ENCODE measurements at regions not wholly inside any gene's neighbourhood (a gene's known extent, or its start where the extent isn't known, plus 50 kb on each side); places are given as distances from the start of the nearest gene placed in this dataset.

GRCh38 chr7:13179775-13180523, 492.5 kb downstream of the ARL4A start:
- Histone ChIP-seq H3K9me3 (ENCODE audit: control insufficient read depth in 2 of 2, low read length in 2 of 2) (no peaks in the 10 kb centered on the region), H3K4me1 (ENCODE audit: control insufficient read depth, insufficient read depth, low read length) (no peaks in the 10 kb centered on the region), H3K4me3 (ENCODE audit: low read length in 2 of 2) (no peak overlapping the region), H3K27me3 (ENCODE audit: control insufficient read depth in 1 of 2, insufficient read depth in 2 of 2, low read length in 2 of 2) (no peaks in the 10 kb centered on the region), H3K27ac (ENCODE audit: low read length) (no peak overlapping the region), H3K36me3 (ENCODE audit: control insufficient read depth in 2 of 2, insufficient read depth in 2 of 2, low read length in 2 of 2) (no peaks in the 10 kb centered on the region), H3K9ac (ENCODE audit: low read length in 2 of 2) (no peak overlapping the region)

GRCh38 chr7:13181216-13181615, 493.8 kb downstream of the ARL4A start:
- no peaks in the 10 kb centered on the region for H3K9me3 ChIP-seq (ENCODE audit: control insufficient read depth in 2 of 2, low read length in 2 of 2)
- H3K27ac ChIP-seq (ENCODE audit: low read length): no peak overlapping the region
- H3K36me3 ChIP-seq (ENCODE audit: control insufficient read depth in 2 of 2, insufficient read depth in 2 of 2, low read length in 2 of 2): no peaks in the 10 kb centered on the region
- no peaks in the 10 kb centered on the region for H3K4me1 ChIP-seq (ENCODE audit: control insufficient read depth, insufficient read depth, low read length)
- H3K9ac ChIP-seq (ENCODE audit: low read length in 2 of 2): no peak overlapping the region
- H3K4me3 ChIP-seq (ENCODE audit: low read length in 2 of 2): no peak overlapping the region
- no peaks in the 10 kb centered on the region for H3K27me3 ChIP-seq (ENCODE audit: control insufficient read depth in 1 of 2, insufficient read depth in 2 of 2, low read length in 2 of 2)

- no peaks in the 10 kb centered on the region for H3K36me3 ChIP-seq (ENCODE audit: control insufficient read depth in 2 of 2, insufficient read depth in 2 of 2, low read length in 2 of 2)
- H3K27ac ChIP-seq (ENCODE audit: low read length): no peak overlapping the region
- H3K4me3 ChIP-seq (ENCODE audit: low read length in 2 of 2): no peak overlapping the region
- no peaks in the 10 kb centered on the region for H3K27me3 ChIP-seq (ENCODE audit: control insufficient read depth in 1 of 2, insufficient read depth in 2 of 2, low read length in 2 of 2)
- no peaks in the 10 kb centered on the region for H3K4me1 ChIP-seq (ENCODE audit: control insufficient read depth, insufficient read depth, low read length)
- no peak overlapping the region for H3K9ac ChIP-seq (ENCODE audit: low read length in 2 of 2)
- no peaks in the 10 kb centered on the region for H3K9me3 ChIP-seq (ENCODE audit: control insufficient read depth in 2 of 2, low read length in 2 of 2)
These were observed 497.7 kb downstream of the ARL4A start for GRCh38 chr7:13185139-13185538.

GRCh38 chr7:13188236-13188805, 500.9 kb downstream of the ARL4A start:
- Histone ChIP-seq H3K9me3 (ENCODE audit: control insufficient read depth in 2 of 2, low read length in 2 of 2) (no peaks in the 10 kb centered on the region), H3K36me3 (ENCODE audit: control insufficient read depth in 2 of 2, insufficient read depth in 2 of 2, low read length in 2 of 2) (no peaks in the 10 kb centered on the region), H3K27me3 (ENCODE audit: control insufficient read depth in 1 of 2, insufficient read depth in 2 of 2, low read length in 2 of 2) (no peaks in the 10 kb centered on the region), H3K4me3 (ENCODE audit: low read length in 2 of 2) (no peak overlapping the region), H3K9ac (ENCODE audit: low read length in 2 of 2) (no peak overlapping the region), H3K27ac (ENCODE audit: low read length) (no peak overlapping the region), H3K4me1 (ENCODE audit: control insufficient read depth, insufficient read depth, low read length) (no peaks in the 10 kb centered on the region)

GRCh38 chr7:13188922-13189321, 501.5 kb downstream of the ARL4A start:
- no peak overlapping the region for H3K9ac ChIP-seq (ENCODE audit: low read length in 2 of 2)
- H3K4me3 ChIP-seq (ENCODE audit: low read length in 2 of 2): no peak overlapping the region
- no peaks in the 10 kb centered on the region for H3K4me1 ChIP-seq (ENCODE audit: control insufficient read depth, insufficient read depth, low read length)
- H3K9me3 ChIP-seq (ENCODE audit: control insufficient read depth in 2 of 2, low read length in 2 of 2): no peaks in the 10 kb centered on the region
- no peak overlapping the region for H3K27ac ChIP-seq (ENCODE audit: low read length)
- no peaks in the 10 kb centered on the region for H3K36me3 ChIP-seq (ENCODE audit: control insufficient read depth in 2 of 2, insufficient read depth in 2 of 2, low read length in 2 of 2)
- H3K27me3 ChIP-seq (ENCODE audit: control insufficient read depth in 1 of 2, insufficient read depth in 2 of 2, low read length in 2 of 2): no peaks in the 10 kb centered on the region

GRCh38 chr7:13189668-13190067, 502.2 kb downstream of the ARL4A start:
- Histone ChIP-seq H3K4me1 (ENCODE audit: control insufficient read depth, insufficient read depth, low read length) (no peaks in the 10 kb centered on the region), H3K36me3 (ENCODE audit: control insufficient read depth in 2 of 2, insufficient read depth in 2 of 2, low read length in 2 of 2) (no peaks in the 10 kb centered on the region), H3K9me3 (ENCODE audit: control insufficient read depth in 2 of 2, low read length in 2 of 2) (no peaks in the 10 kb centered on the region), H3K9ac (ENCODE audit: low read length in 2 of 2) (no peak overlapping the region), H3K27ac (ENCODE audit: low read length) (no peak overlapping the region), H3K27me3 (ENCODE audit: control insufficient read depth in 1 of 2, insufficient read depth in 2 of 2, low read length in 2 of 2) (no peaks in the 10 kb centered on the region), H3K4me3 (ENCODE audit: low read length in 2 of 2) (no peak overlapping the region)

- no peaks in the 10 kb centered on the region for H3K27me3 ChIP-seq (ENCODE audit: control insufficient read depth in 1 of 2, insufficient read depth in 2 of 2, low read length in 2 of 2)
- no peaks in the 10 kb centered on the region for H3K9me3 ChIP-seq (ENCODE audit: control insufficient read depth in 2 of 2, low read length in 2 of 2)
- H3K36me3 ChIP-seq (ENCODE audit: control insufficient read depth in 2 of 2, insufficient read depth in 2 of 2, low read length in 2 of 2): no peaks in the 10 kb centered on the region
- no peak overlapping the region for H3K9ac ChIP-seq (ENCODE audit: low read length in 2 of 2)
- no peaks in the 10 kb centered on the region for H3K4me1 ChIP-seq (ENCODE audit: control insufficient read depth, insufficient read depth, low read length)
- no peak overlapping the region for H3K4me3 ChIP-seq (ENCODE audit: low read length in 2 of 2)
- no peak overlapping the region for H3K27ac ChIP-seq (ENCODE audit: low read length)
These were observed 510.1 kb downstream of the ARL4A start for GRCh38 chr7:13197501-13197900.

GRCh38 chr7:13198036-13198435, 510.6 kb downstream of the ARL4A start:
- Histone ChIP-seq H3K4me3 (ENCODE audit: low read length in 2 of 2) (no peak overlapping the region), H3K4me1 (ENCODE audit: control insufficient read depth, insufficient read depth, low read length) (no peaks in the 10 kb centered on the region), H3K36me3 (ENCODE audit: control insufficient read depth in 2 of 2, insufficient read depth in 2 of 2, low read length in 2 of 2) (no peaks in the 10 kb centered on the region), H3K27me3 (ENCODE audit: control insufficient read depth in 1 of 2, insufficient read depth in 2 of 2, low read length in 2 of 2) (no peaks in the 10 kb centered on the region), H3K9ac (ENCODE audit: low read length in 2 of 2) (no peak overlapping the region), H3K27ac (ENCODE audit: low read length) (no peak overlapping the region), H3K9me3 (ENCODE audit: control insufficient read depth in 2 of 2, low read length in 2 of 2) (no peaks in the 10 kb centered on the region)

- H3K9me3 ChIP-seq (ENCODE audit: control insufficient read depth in 2 of 2, low read length in 2 of 2): no peaks in the 10 kb centered on the region
- no peak overlapping the region for H3K9ac ChIP-seq (ENCODE audit: low read length in 2 of 2)
- H3K27ac ChIP-seq (ENCODE audit: low read length): no peak overlapping the region
- H3K4me3 ChIP-seq (ENCODE audit: low read length in 2 of 2): no peak overlapping the region
- H3K36me3 ChIP-seq (ENCODE audit: control insufficient read depth in 2 of 2, insufficient read depth in 2 of 2, low read length in 2 of 2): no peaks in the 10 kb centered on the region
- no peaks in the 10 kb centered on the region for H3K27me3 ChIP-seq (ENCODE audit: control insufficient read depth in 1 of 2, insufficient read depth in 2 of 2, low read length in 2 of 2)
- H3K4me1 ChIP-seq (ENCODE audit: control insufficient read depth, insufficient read depth, low read length): no peaks in the 10 kb centered on the region
These were observed 511.3 kb downstream of the ARL4A start for GRCh38 chr7:13198727-13199126.

GRCh38 chr7:13201628-13202027, 514.2 kb downstream of the ARL4A start:
- Histone ChIP-seq H3K9me3 (ENCODE audit: control insufficient read depth in 2 of 2, low read length in 2 of 2) (no peaks in the 10 kb centered on the region), H3K4me1 (ENCODE audit: control insufficient read depth, insufficient read depth, low read length) (no peaks in the 10 kb centered on the region), H3K36me3 (ENCODE audit: control insufficient read depth in 2 of 2, insufficient read depth in 2 of 2, low read length in 2 of 2) (no peaks in the 10 kb centered on the region), H3K4me3 (ENCODE audit: low read length in 2 of 2) (no peak overlapping the region), H3K27me3 (ENCODE audit: control insufficient read depth in 1 of 2, insufficient read depth in 2 of 2, low read length in 2 of 2) (no peaks in the 10 kb centered on the region), H3K27ac (ENCODE audit: low read length) (no peak overlapping the region), H3K9ac (ENCODE audit: low read length in 2 of 2) (no peak overlapping the region)

- Histone ChIP-seq H3K4me1 (ENCODE audit: control insufficient read depth, insufficient read depth, low read length) (no peaks in the 10 kb centered on the region), H3K27me3 (ENCODE audit: control insufficient read depth in 1 of 2, insufficient read depth in 2 of 2, low read length in 2 of 2) (no peaks in the 10 kb centered on the region), H3K36me3 (ENCODE audit: control insufficient read depth in 2 of 2, insufficient read depth in 2 of 2, low read length in 2 of 2) (no peaks in the 10 kb centered on the region), H3K9ac (ENCODE audit: low read length in 2 of 2) (no peak overlapping the region), H3K9me3 (ENCODE audit: control insufficient read depth in 2 of 2, low read length in 2 of 2) (no peaks in the 10 kb centered on the region), H3K27ac (ENCODE audit: low read length) (no peak overlapping the region), H3K4me3 (ENCODE audit: low read length in 2 of 2) (no peak overlapping the region)
These were observed 530.3 kb downstream of the ARL4A start for GRCh38 chr7:13217768-13218167.

Data from stomach smooth muscle (tissue), 2 donors.